VCaP (cell line): ENCODE measurements at regions not wholly inside any gene's neighbourhood (a gene's known extent, or its start where the extent isn't known, plus 50 kb on each side); places are given as distances from the start of the nearest gene placed in this dataset.
"Not testable (repeated sequence)": the region's sequence is repeated elsewhere in the genome, so short reads cannot be mapped to it uniquely, and the experiment has no call there.

Experiments
- H3K27ac ChIP-seq: fragments of 450-650 bp; 2 replicates; pipeline ENCODE4 v1.5.1; 2017
- TF ChIP-seq, protein P1 (sequence below): fragments of 450-650 bp; conservative IDR thresholded peaks from 2 replicates; pipeline ENCODE4 v1.5.1; 2017; ENCODE audit warnings: mild to moderate bottlenecking, moderate library complexity

GRCh38 chr4:13793020-13793710, 165.6 kb upstream of the BOD1L1 start:
- no peak overlapping the region for H3K27ac ChIP-seq
- TF ChIP-seq, protein P1, sequence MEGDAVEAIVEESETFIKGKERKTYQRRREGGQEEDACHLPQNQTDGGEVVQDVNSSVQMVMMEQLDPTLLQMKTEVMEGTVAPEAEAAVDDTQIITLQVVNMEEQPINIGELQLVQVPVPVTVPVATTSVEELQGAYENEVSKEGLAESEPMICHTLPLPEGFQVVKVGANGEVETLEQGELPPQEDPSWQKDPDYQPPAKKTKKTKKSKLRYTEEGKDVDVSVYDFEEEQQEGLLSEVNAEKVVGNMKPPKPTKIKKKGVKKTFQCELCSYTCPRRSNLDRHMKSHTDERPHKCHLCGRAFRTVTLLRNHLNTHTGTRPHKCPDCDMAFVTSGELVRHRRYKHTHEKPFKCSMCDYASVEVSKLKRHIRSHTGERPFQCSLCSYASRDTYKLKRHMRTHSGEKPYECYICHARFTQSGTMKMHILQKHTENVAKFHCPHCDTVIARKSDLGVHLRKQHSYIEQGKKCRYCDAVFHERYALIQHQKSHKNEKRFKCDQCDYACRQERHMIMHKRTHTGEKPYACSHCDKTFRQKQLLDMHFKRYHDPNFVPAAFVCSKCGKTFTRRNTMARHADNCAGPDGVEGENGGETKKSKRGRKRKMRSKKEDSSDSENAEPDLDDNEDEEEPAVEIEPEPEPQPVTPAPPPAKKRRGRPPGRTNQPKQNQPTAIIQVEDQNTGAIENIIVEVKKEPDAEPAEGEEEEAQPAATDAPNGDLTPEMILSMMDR = no peak

- TF ChIP-seq, protein P1 = no peak
- no peak overlapping the region for H3K27ac ChIP-seq
Measured at GRCh38 chr4:13794819-13795565, 167.5 kb upstream of the BOD1L1 start.

DNA sequence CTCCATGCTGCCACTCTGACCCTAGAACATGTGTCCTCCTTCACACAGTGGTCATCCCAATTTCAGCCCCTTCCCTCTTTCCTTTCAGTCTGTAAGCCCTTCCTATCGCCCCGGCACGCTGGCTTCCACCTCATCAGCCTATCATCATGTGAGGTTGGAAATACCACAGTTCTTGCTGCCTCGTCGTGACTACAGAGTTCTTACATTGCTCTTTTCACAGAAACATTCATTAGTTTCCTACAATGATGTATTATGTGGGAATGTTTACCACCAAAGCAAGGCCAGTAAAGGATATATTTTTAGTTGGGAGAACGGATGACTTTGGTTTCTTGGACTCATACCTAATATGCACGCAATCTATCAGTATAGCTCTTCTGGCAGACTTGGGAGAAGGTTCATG, 169.5 kb upstream of the BOD1L1 start:
- TF ChIP-seq, protein P1 = no peak
- H3K27ac ChIP-seq = no peak overlapping the region

- H3K27ac ChIP-seq = no peak overlapping the region
- TF ChIP-seq, protein P1 = no peak
Measured at GRCh38 chr4:13815231-13815630, 187.7 kb upstream of the BOD1L1 start.

DNA sequence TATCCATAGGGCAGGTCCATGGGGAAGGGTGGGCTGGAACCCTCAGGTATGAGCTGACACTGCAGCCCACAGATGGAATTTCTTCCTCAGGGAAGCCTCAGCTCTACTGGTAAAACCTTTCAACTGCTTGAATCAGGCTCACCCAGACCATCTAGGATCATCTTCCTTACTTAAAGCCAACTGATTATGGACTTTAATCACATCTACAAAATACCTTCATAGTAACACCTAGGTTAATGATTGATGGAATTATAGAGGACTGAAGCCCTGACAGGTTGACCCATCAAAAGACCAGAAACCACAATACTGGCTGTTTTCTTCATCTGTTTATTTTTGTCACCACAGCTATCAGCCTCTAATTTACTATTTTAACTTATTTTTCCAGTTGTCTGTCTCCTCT, 188.9 kb upstream of the BOD1L1 start:
- no peak overlapping the region for H3K27ac ChIP-seq
- TF ChIP-seq, protein P1 = no peak

- no peak overlapping the region for H3K27ac ChIP-seq
- TF ChIP-seq, protein P1 = peak; percentile 39
Measured at GRCh38 chr4:13821522-13821921, 194.0 kb upstream of the BOD1L1 start.

DNA sequence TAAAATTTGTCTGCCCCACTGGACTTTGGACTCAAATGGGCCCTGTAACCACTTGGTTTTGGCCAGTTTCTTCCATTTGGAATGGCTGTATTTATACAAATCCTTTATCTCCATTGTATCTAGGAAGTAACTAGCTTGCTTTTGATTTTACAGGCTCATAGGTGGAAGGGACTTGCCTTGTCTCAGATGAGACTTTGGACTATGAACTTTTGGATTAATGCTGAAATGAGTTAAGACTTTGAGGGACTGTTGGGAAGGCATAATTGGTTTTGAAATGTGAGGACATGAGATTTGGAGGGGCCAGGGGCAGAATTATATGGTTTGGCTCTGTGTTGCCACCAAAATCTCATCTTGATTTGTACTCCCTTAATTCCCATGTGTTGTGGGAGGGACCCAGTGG, 198.3 kb upstream of the BOD1L1 start:
- H3K27ac ChIP-seq = not testable (repeated sequence)

GRCh38 chr4:13829457-13829856, 201.9 kb upstream of the BOD1L1 start:
- no peak overlapping the region for H3K27ac ChIP-seq
- TF ChIP-seq, protein P1 = no peak
